Neutrophil (primary cell): ENCODE measurements at regions not wholly inside any gene's neighbourhood (a gene's known extent, or its start where the extent isn't known, plus 50 kb on each side); places are given as distances from the start of the nearest gene placed in this dataset.
"Not testable (repeated sequence)": the region's sequence is repeated elsewhere in the genome, so short reads cannot be mapped to it uniquely, and the experiment has no call there.

ENCODE experiments used
- H3K27ac ChIP-seq: fragments of 200-600 bp; sonication (generic); 2 replicates; pipeline ENCODE4 v1.5.1; 2016; ENCODE audit warnings: mild to moderate bottlenecking, moderate library complexity
- H3K27me3 ChIP-seq: fragments of 200-600 bp; sonication (generic); 2 replicates; pipeline ENCODE4 v1.6.0; 2016; ENCODE audit warnings: mild to moderate bottlenecking
- H3K36me3 ChIP-seq: fragments of 200-600 bp; sonication (generic); 2 replicates; pipeline ENCODE4 v1.5.1; 2017
- H3K4me1 ChIP-seq, 2 experiments: fragments of 200-600 bp in 1 of 2; sonication (generic) in 1 of 2; 1 replicate in 1 of 2; 2 replicates in 1 of 2; pipeline versions ENCODE4 v1.5.1 to v1.6.1; 2013 to 2016; ENCODE audit warnings: low read depth in 1 of 2, low read length in 1 of 2, mild to moderate bottlenecking in 1 of 2, moderate library complexity in 1 of 2; ENCODE audit not compliant: control insufficient read depth in 1 of 2, insufficient read depth in 1 of 2
- H3K4me3 ChIP-seq, 2 experiments: fragments of 200-600 bp in 1 of 2; sonication (generic) in 1 of 2; 1 replicate in 1 of 2; 2 replicates in 1 of 2; pipeline ENCODE4 v1.5.1; 2013 to 2016; ENCODE audit warnings: low read depth in 1 of 2, low read length in 1 of 2, mild to moderate bottlenecking in 1 of 2, moderate library complexity in 1 of 2
- H3K9me3 ChIP-seq: fragments of 200-600 bp; sonication (generic); 2 replicates; pipeline ENCODE4 v1.5.1; 2016
- TF ChIP-seq, protein P1 (sequence below): fragments of 200-600 bp; sonication (generic); IDR thresholded peaks from 2 replicates; pipeline ENCODE4 v1.5.1; 2016; ENCODE audit warnings: antibody characterized with exemption

GRCh38 chr6:112947507-112947906 lies 600.4 kb downstream of the RFPL4B start:
- no peak overlapping the region for H3K27ac ChIP-seq
- H3K9me3 ChIP-seq, result no peaks in the 10 kb centered on the region
- no peaks in the 10 kb centered on the region for H3K27me3 ChIP-seq
- H3K4me1 ChIP-seq, result no peaks in the 10 kb centered on the region
- no peak overlapping the region for H3K4me3 ChIP-seq
- H3K36me3 ChIP-seq, result no peaks in the 10 kb centered on the region
- TF ChIP-seq, protein P1, sequence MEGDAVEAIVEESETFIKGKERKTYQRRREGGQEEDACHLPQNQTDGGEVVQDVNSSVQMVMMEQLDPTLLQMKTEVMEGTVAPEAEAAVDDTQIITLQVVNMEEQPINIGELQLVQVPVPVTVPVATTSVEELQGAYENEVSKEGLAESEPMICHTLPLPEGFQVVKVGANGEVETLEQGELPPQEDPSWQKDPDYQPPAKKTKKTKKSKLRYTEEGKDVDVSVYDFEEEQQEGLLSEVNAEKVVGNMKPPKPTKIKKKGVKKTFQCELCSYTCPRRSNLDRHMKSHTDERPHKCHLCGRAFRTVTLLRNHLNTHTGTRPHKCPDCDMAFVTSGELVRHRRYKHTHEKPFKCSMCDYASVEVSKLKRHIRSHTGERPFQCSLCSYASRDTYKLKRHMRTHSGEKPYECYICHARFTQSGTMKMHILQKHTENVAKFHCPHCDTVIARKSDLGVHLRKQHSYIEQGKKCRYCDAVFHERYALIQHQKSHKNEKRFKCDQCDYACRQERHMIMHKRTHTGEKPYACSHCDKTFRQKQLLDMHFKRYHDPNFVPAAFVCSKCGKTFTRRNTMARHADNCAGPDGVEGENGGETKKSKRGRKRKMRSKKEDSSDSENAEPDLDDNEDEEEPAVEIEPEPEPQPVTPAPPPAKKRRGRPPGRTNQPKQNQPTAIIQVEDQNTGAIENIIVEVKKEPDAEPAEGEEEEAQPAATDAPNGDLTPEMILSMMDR, result no peak

DNA sequence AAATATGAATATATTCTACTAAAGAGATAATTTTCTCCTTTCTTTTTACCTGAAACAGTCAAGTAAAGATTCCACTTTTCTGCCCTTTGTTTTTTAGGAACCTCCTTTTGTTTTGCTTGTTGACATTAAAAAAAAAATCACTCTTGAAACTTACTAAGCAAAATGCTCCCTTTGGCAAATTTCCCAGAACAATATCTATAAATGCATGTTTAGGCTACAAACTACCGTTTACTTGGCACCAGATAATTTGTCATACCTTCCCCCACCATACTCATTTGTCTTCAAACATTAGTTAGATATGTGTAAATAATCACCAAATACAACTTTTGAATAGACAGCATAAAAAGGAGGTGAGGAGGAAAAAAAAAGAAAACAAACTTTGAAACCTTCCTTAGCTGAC lies 604.7 kb downstream of the RFPL4B start:
- H3K27me3 ChIP-seq, result no peaks in the 10 kb centered on the region
- H3K36me3 ChIP-seq, result no peaks in the 10 kb centered on the region
- no peaks in the 10 kb centered on the region for H3K4me1 ChIP-seq
- TF ChIP-seq, protein P1, result no peak
- no peak overlapping the region for H3K27ac ChIP-seq
- no peak overlapping the region for H3K4me3 ChIP-seq
- no peaks in the 10 kb centered on the region for H3K9me3 ChIP-seq

DNA sequence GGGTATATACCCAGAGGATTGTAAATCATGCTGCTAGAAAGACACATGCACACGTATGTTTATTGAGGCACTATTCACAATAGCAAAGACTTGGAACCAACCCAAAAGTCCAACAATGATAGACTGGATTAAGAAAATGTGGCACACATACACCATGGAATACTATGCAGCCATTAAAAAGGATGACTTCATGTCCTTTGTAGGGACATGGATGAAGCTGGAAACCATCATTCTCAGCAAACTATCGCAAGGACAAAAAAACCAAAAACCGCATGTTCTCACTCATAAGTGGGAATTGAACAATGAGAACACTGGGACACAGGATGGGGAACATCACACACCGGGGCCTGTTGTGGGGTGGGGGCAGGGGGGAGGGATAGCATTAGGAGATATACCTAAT lies 608.6 kb downstream of the RFPL4B start:
- not testable (repeated sequence) for H3K4me3 ChIP-seq, H3K27ac ChIP-seq, H3K4me1 ChIP-seq, H3K27me3 ChIP-seq, H3K9me3 ChIP-seq, H3K36me3 ChIP-seq

DNA sequence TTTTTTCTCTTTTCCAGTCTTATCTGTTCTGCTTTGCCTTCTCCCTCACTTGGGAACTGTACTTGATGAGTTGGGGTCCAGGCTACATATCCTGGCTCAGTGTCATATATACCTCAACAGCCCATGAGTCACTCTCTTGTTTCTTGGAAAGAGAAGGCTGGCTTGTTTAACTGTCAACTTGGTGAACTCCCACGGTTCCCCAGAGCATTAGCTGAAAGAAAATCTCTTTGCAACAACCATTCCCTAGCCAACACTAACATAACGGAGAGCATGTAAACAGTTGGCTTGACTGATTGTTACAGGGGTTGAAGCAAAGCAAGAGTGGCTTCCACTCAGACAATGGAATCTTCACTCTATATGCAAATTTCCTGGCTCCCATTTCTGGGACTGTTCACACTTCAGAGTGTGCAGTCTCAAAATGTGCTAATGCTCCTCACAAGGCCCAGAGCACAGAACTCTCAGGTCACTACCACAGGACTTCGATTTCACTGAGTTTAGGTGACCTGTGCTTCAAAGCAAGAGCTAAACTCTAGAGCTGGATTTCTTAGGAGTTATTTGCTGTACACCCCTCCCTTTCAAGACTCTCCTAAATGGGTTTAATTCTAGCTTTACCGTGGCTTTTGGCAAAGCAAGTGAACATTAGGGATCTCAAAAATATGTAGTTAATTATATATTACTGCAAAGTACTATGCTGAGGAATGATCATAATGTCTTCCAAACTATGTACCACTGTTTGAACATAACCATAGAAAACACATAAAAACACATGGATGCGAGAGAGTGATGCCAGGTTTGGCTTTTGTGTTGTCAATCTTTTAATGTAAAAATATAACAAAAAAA lies 609.8 kb downstream of the RFPL4B start:
- TF ChIP-seq, protein P1, result no peak
- H3K36me3 ChIP-seq, result no peaks in the 10 kb centered on the region

GRCh38 chr6:112957536-112957916 lies 610.4 kb downstream of the RFPL4B start:
- no peaks in the 10 kb centered on the region for H3K27me3 ChIP-seq
- H3K9me3 ChIP-seq, result no peaks in the 10 kb centered on the region
- H3K27ac ChIP-seq, result no peak overlapping the region
- H3K36me3 ChIP-seq, result no peaks in the 10 kb centered on the region
- H3K4me1 ChIP-seq, result no peaks in the 10 kb centered on the region
- TF ChIP-seq, protein P1, result no peak
- H3K4me3 ChIP-seq, result no peak overlapping the region

More for the DNA sequence above, 609.8 kb downstream of the RFPL4B start:
- Histone ChIP-seq H3K4me3 (no peak overlapping the region), H3K4me1 (no peaks in the 10 kb centered on the region), H3K27me3 (no peaks in the 10 kb centered on the region), H3K9me3 (no peaks in the 10 kb centered on the region), H3K27ac (no peak overlapping the region)

GRCh38 chr6:112960130-112960529 lies 613.0 kb downstream of the RFPL4B start:
- not testable (repeated sequence) for H3K36me3 ChIP-seq, H3K27me3 ChIP-seq, H3K27ac ChIP-seq, H3K4me3 ChIP-seq, H3K9me3 ChIP-seq, H3K4me1 ChIP-seq
